IPS-20b (cell line): ENCODE measurements at regions not wholly inside any gene's neighbourhood (a gene's known extent, or its start where the extent isn't known, plus 50 kb on each side); places are given as distances from the start of the nearest gene placed in this dataset.

Experiments
- H3K27ac ChIP-seq: one replicate; pipeline ENCODE4 v1.5.1; 2013; ENCODE audit warnings: low read length
- H3K27me3 ChIP-seq: 2 replicates; pipeline ENCODE4 v1.6.1; 2013; ENCODE audit warnings: mild to moderate bottlenecking, low read length, inconsistent platforms; ENCODE audit not compliant: insufficient read depth
- H3K36me3 ChIP-seq: 2 replicates; pipeline ENCODE4 v1.6.1; 2013; ENCODE audit warnings: low read depth, mild to moderate bottlenecking, inconsistent platforms, low read length, moderate library complexity; ENCODE audit not compliant: insufficient read depth
- H3K4me1 ChIP-seq: 2 replicates; pipeline ENCODE4 v1.6.1; 2013; ENCODE audit warnings: mild to moderate bottlenecking, control low read depth, inconsistent platforms, low read length, moderate library complexity; ENCODE audit not compliant: insufficient read depth
- H3K4me3 ChIP-seq: 2 replicates; pipeline ENCODE4 v1.5.1; 2013; ENCODE audit warnings: mild to moderate bottlenecking, low read length, inconsistent platforms
- H3K9ac ChIP-seq: 2 replicates; pipeline ENCODE4 v1.6.1; 2013; ENCODE audit warnings: low read depth, mild to moderate bottlenecking, inconsistent platforms, low read length, moderate library complexity
- H3K9me3 ChIP-seq: 2 replicates; pipeline ENCODE4 v1.6.1; 2013; ENCODE audit warnings: mild to moderate bottlenecking, low read depth, low read length, inconsistent platforms; ENCODE audit not compliant: insufficient read depth

GRCh38 chr2:71897836-71898235, 249.8 kb downstream of the CYP26B1 start:
- Histone ChIP-seq H3K4me1 (no peaks in the 10 kb centered on the region), H3K36me3 (no peaks in the 10 kb centered on the region), H3K27ac (no peak overlapping the region)

GRCh38 chr2:71897137-71897480, 250.6 kb downstream of the CYP26B1 start:
- Histone ChIP-seq H3K9ac (no peak overlapping the region), H3K9me3 (no peaks in the 10 kb centered on the region), H3K4me3 (no peak overlapping the region), H3K27me3 (no peaks in the 10 kb centered on the region; the same call in 1 of the 2 replicates), H3K4me1 (no peaks in the 10 kb centered on the region), H3K27ac (no peak overlapping the region), H3K36me3 (no peaks in the 10 kb centered on the region)

More at GRCh38 chr2:71897836-71898235, 249.8 kb downstream of the CYP26B1 start:
- H3K4me3 ChIP-seq = no peak overlapping the region
- no peak overlapping the region for H3K9ac ChIP-seq
- H3K27me3 ChIP-seq = no peaks in the 10 kb centered on the region; the same call in 1 of the 2 replicates
- no peaks in the 10 kb centered on the region for H3K9me3 ChIP-seq

GRCh38 chr2:71896385-71897136, 251.1 kb downstream of the CYP26B1 start:
- H3K4me1 ChIP-seq = no peaks in the 10 kb centered on the region
- no peak overlapping the region for H3K27ac ChIP-seq
- H3K36me3 ChIP-seq = no peaks in the 10 kb centered on the region
- no peaks in the 10 kb centered on the region for H3K9me3 ChIP-seq
- H3K9ac ChIP-seq = no peak overlapping the region
- no peak overlapping the region for H3K4me3 ChIP-seq
- H3K27me3 ChIP-seq = no peaks in the 10 kb centered on the region; the same call in 1 of the 2 replicates

GRCh38 chr2:71895320-71896161, 252.1 kb downstream of the CYP26B1 start:
- no peaks in the 10 kb centered on the region for H3K36me3 ChIP-seq
- no peak overlapping the region for H3K27ac ChIP-seq
- no peaks in the 10 kb centered on the region for H3K9me3 ChIP-seq
- H3K4me1 ChIP-seq = no peaks in the 10 kb centered on the region
- H3K4me3 ChIP-seq = no peak overlapping the region
- H3K9ac ChIP-seq = no peak overlapping the region
- no peaks in the 10 kb centered on the region; the same call in 1 of the 2 replicates for H3K27me3 ChIP-seq

GRCh38 chr2:71894261-71894660, 253.4 kb downstream of the CYP26B1 start:
- Histone ChIP-seq H3K27ac (no peak overlapping the region), H3K9me3 (no peaks in the 10 kb centered on the region), H3K9ac (no peak overlapping the region), H3K4me3 (no peak overlapping the region), H3K27me3 (peaks cover 4% of the 10 kb centered on the region; the same call in 1 of the 2 replicates), H3K36me3 (no peaks in the 10 kb centered on the region), H3K4me1 (no peaks in the 10 kb centered on the region)

GRCh38 chr2:71893646-71894045, 254.0 kb downstream of the CYP26B1 start:
- Histone ChIP-seq H3K4me1 (no peaks in the 10 kb centered on the region), H3K36me3 (no peaks in the 10 kb centered on the region), H3K27ac (no peak overlapping the region), H3K9me3 (no peaks in the 10 kb centered on the region), H3K9ac (no peak overlapping the region), H3K4me3 (no peak overlapping the region), H3K27me3 (peaks cover 4% of the 10 kb centered on the region; the same call in 1 of the 2 replicates)

GRCh38 chr2:71892896-71893295, 254.8 kb downstream of the CYP26B1 start:
- Histone ChIP-seq H3K36me3 (no peaks in the 10 kb centered on the region), H3K27ac (no peak overlapping the region), H3K9me3 (no peaks in the 10 kb centered on the region), H3K4me3 (no peak overlapping the region), H3K4me1 (no peaks in the 10 kb centered on the region), H3K9ac (no peak overlapping the region), H3K27me3 (peaks cover 4% of the 10 kb centered on the region; the same call in 1 of the 2 replicates)

GRCh38 chr2:71892423-71892730, 255.3 kb downstream of the CYP26B1 start:
- peaks cover 4% of the 10 kb centered on the region; the same call in 1 of the 2 replicates for H3K27me3 ChIP-seq
- no peaks in the 10 kb centered on the region for H3K36me3 ChIP-seq
- no peak overlapping the region for H3K9ac ChIP-seq
- no peak overlapping the region for H3K4me3 ChIP-seq
- no peaks in the 10 kb centered on the region for H3K4me1 ChIP-seq
- no peaks in the 10 kb centered on the region for H3K9me3 ChIP-seq
- no peak overlapping the region for H3K27ac ChIP-seq

GRCh38 chr2:71891719-71892422, 255.8 kb downstream of the CYP26B1 start:
- no peak overlapping the region for H3K27ac ChIP-seq
- H3K4me3 ChIP-seq = no peak overlapping the region
- H3K9ac ChIP-seq = no peak overlapping the region
- H3K27me3 ChIP-seq = peaks cover 4% of the 10 kb centered on the region; the same call in 1 of the 2 replicates
- H3K4me1 ChIP-seq = no peaks in the 10 kb centered on the region
- no peaks in the 10 kb centered on the region for H3K9me3 ChIP-seq
- no peaks in the 10 kb centered on the region for H3K36me3 ChIP-seq

DNA sequence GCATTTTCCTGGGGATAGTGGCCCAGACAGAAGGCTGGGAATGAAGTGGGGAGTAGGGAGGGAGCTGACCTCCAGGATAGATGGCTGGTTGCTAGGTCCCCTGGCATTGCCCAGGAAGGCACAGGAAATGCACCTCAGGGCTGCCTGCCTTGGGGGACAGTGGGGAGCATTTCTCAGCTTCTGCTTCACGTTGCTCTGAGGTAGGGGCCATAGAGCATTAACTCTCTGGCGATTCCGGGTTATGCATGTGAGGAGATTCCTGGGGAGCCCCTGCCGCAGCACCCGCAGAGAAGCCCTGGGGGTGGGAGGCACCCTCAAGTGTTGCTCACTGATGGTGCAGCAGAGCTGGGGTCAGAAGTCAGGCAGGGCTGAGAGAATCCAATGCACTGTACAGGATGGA, 256.5 kb downstream of the CYP26B1 start:
- H3K9ac ChIP-seq = no peak overlapping the region
- peaks cover 4% of the 10 kb centered on the region; the same call in 1 of the 2 replicates for H3K27me3 ChIP-seq
- no peaks in the 10 kb centered on the region for H3K36me3 ChIP-seq
- H3K9me3 ChIP-seq = no peaks in the 10 kb centered on the region
- no peak overlapping the region for H3K4me3 ChIP-seq
- H3K4me1 ChIP-seq = no peaks in the 10 kb centered on the region
- H3K27ac ChIP-seq = no peak overlapping the region

- H3K36me3 ChIP-seq = no peaks in the 10 kb centered on the region
- no peak overlapping the region for H3K27ac ChIP-seq
- H3K27me3 ChIP-seq = peaks cover 4% of the 10 kb centered on the region; the same call in 1 of the 2 replicates
- H3K4me1 ChIP-seq = no peaks in the 10 kb centered on the region
- no peak overlapping the region for H3K4me3 ChIP-seq
- H3K9ac ChIP-seq = no peak overlapping the region
- H3K9me3 ChIP-seq = no peaks in the 10 kb centered on the region
These were observed 257.6 kb downstream of the CYP26B1 start for GRCh38 chr2:71889759-71890684.
